SKM-1 treated with dmso at 0.1 percent for 144 hours (cell line): ENCODE measurements at regions not wholly inside any gene's neighbourhood (a gene's known extent, or its start where the extent isn't known, plus 50 kb on each side); places are given as distances from the start of the nearest gene placed in this dataset.

Source experiments
- DNase-seq: peaks from one replicate; lab custom pipeline; 2025; ENCODE audit not compliant: unreplicated experiment; lab: John Stamatoyannopoulos, UW

GRCh38 chr11:107222431-107222830 lies 204.2 kb upstream of the GUCY1A2 start:
- no peak for DNase-seq

- DNase-seq: no peak
Observed at GRCh38 chr11:107221748-107222285, 203.5 kb upstream of the GUCY1A2 start.

- DNase-seq: no peak
Observed at GRCh38 chr11:107218123-107219013, 200.1 kb upstream of the GUCY1A2 start.

GRCh38 chr11:107217444-107217843 lies 199.2 kb upstream of the GUCY1A2 start:
- DNase-seq: no peak

GRCh38 chr11:107215010-107215409 lies 196.7 kb upstream of the GUCY1A2 start:
- no peak for DNase-seq

- DNase-seq: peak; percentile 10
Observed at GRCh38 chr11:107203656-107204055, 185.4 kb upstream of the GUCY1A2 start.

- DNase-seq: no peak
Observed at GRCh38 chr11:107202241-107202640, 184.0 kb upstream of the GUCY1A2 start.

GRCh38 chr11:107198490-107199007 lies 180.3 kb upstream of the GUCY1A2 start:
- DNase-seq: no peak

GRCh38 chr11:107197932-107198331 lies 179.7 kb upstream of the GUCY1A2 start:
- no peak for DNase-seq

- no peak for DNase-seq
Observed at GRCh38 chr11:107196732-107197131, 178.5 kb upstream of the GUCY1A2 start.

- no peak for DNase-seq
Observed at GRCh38 chr11:107184986-107185385, 166.7 kb upstream of the GUCY1A2 start.

- DNase-seq: no peak
Observed at GRCh38 chr11:107183953-107184352, 165.7 kb upstream of the GUCY1A2 start.

- no peak for DNase-seq
Observed at GRCh38 chr11:107182978-107183377, 164.7 kb upstream of the GUCY1A2 start.

- no peak for DNase-seq
Observed at GRCh38 chr11:107180236-107180635, 162.0 kb upstream of the GUCY1A2 start.

- peak; percentile 32 for DNase-seq
Observed at GRCh38 chr11:107179829-107180228, 161.6 kb upstream of the GUCY1A2 start.

- no peak for DNase-seq
Observed at GRCh38 chr11:107177106-107177477, 158.8 kb upstream of the GUCY1A2 start.

- DNase-seq: no peak
Observed at GRCh38 chr11:107176148-107177105, 158.2 kb upstream of the GUCY1A2 start.

GRCh38 chr11:107174856-107175255 lies 156.6 kb upstream of the GUCY1A2 start:
- DNase-seq: no peak

- DNase-seq: no peak
Observed at GRCh38 chr11:107172996-107173395, 154.7 kb upstream of the GUCY1A2 start.

GRCh38 chr11:107157809-107158187 lies 139.5 kb upstream of the GUCY1A2 start:
- DNase-seq: no peak

GRCh38 chr11:107157146-107157808 lies 139.0 kb upstream of the GUCY1A2 start:
- no peak for DNase-seq
